PC-9 (cell line): ENCODE measurements at regions not wholly inside any gene's neighbourhood (a gene's known extent, or its start where the extent isn't known, plus 50 kb on each side); places are given as distances from the start of the nearest gene placed in this dataset.

ENCODE experiments used
- CTCF ChIP-seq: fragments of 200-600 bp; sonication (generic); conservative IDR thresholded peaks from 2 replicates; pipeline ENCODE4 v1.6.1; 2017; ENCODE audit warnings: mixed run types, antibody characterized with exemption, mild to moderate bottlenecking, moderate library complexity
- EZH2 ChIP-seq: fragments of 200-600 bp; sonication (generic); IDR thresholded peaks from 2 replicates; pipeline ENCODE4 v1.8.0; 2017; ENCODE audit warnings: antibody characterized with exemption, low read depth

GRCh38 chr18:53749766-53750165, 474.7 kb downstream of the MBD2 start:
- no peak for TF ChIP-seq CTCF
- no peak for TF ChIP-seq EZH2
